Vagina (tissue), 2 donors: ENCODE measurements at regions not wholly inside any gene's neighbourhood (a gene's known extent, or its start where the extent isn't known, plus 50 kb on each side); places are given as distances from the start of the nearest gene placed in this dataset.

Experiments
- DNase-seq, 2 donors: peaks; one replicate each; pipeline ENCODE4 v3.0.0-alpha.2; 2017; ENCODE audit errors: extremely low spot score in 2 of 2
- H3K27ac ChIP-seq: fragments of 200-600 bp; sonication (generic); one replicate; pipeline ENCODE4 v1.5.1; 2019
- H3K27me3 ChIP-seq: fragments of 200-600 bp; sonication (generic); one replicate; pipeline ENCODE4 v1.5.1; 2019
- H3K36me3 ChIP-seq, 2 donors: fragments of 200-600 bp; sonication (generic); one replicate each; pipeline ENCODE4 v1.5.1; 2017 to 2019
- H3K4me1 ChIP-seq: fragments of 200-600 bp; sonication (generic); one replicate; pipeline ENCODE4 v1.5.1; 2019
- H3K4me3 ChIP-seq, 2 donors: fragments of 200-600 bp; sonication (generic); 1 replicate in 1 of 2; 2 replicates in 1 of 2; pipeline ENCODE4 v1.5.1; 2016 to 2019
- H3K9me3 ChIP-seq: fragments of 200-600 bp; sonication (generic); one replicate; pipeline ENCODE4 v1.5.1; 2019
- CTCF ChIP-seq, 3 experiments: fragments of 450-650 bp in 2 of 3; fragments of 200-600 bp in 1 of 3; sonication (generic) in 1 of 3; IDR thresholded peaks; one replicate each; pipeline ENCODE4 v1.5.1; 2017 to 2019; ENCODE audit warnings: antibody characterized with exemption in 3 of 3, mild to moderate bottlenecking in 2 of 3, moderate library complexity in 2 of 3
- POLR2A ChIP-seq, 2 donors: fragments of 450-650 bp; IDR thresholded peaks; one replicate each; pipeline ENCODE4 v1.6.1; 2017; ENCODE audit warnings: antibody characterized with exemption in 2 of 2, mild to moderate bottlenecking in 2 of 2, moderate library complexity in 2 of 2
- POLR2AphosphoS5 ChIP-seq, 2 donors: sonication (generic); formaldehyde crosslinking; IDR thresholded peaks; one replicate each; pipeline ENCODE4 v1.9.0; 2017; ENCODE audit warnings: antibody characterized with exemption in 2 of 2, mild to moderate bottlenecking in 2 of 2, low read depth in 1 of 2; ENCODE audit not compliant: insufficient read depth in 1 of 2
- intact Hi-C: fragments of 100-400 bp; cut with DNase I; formaldehyde crosslinking; loops from one replicate; pipeline ENCODE4 v1.15.1; 2023

GRCh38 chr18:76619621-76620315, 124.7 kb upstream of the ZNF516 start:
- Histone ChIP-seq H3K4me3 (peak overlapping the region; percentile 35 to 46), H3K27me3 (no peaks in the 10 kb centered on the region), H3K36me3 (no peaks in the 10 kb centered on the region), H3K4me1 (peaks cover 42% of the 10 kb centered on the region), H3K9me3 (no peaks in the 10 kb centered on the region), H3K27ac (peak overlapping the region; percentile 84)
- peak in 1 of 2 donors; percentile 32 for TF ChIP-seq POLR2AphosphoS5 (IDR thresholded peaks at IDR 0.05; ENCODE audit: insufficient read depth in 1 of 2, low read depth in 1 of 2)
- no peak for TF ChIP-seq POLR2A (IDR thresholded peaks at IDR 0.05)
- intact Hi-C loops: loop anchor here (5.0 kb wide), 1 partner anchor 212 kb away; no protein-coding TSS in a partner anchor
- DNase-seq: no peak

- no peak for TF ChIP-seq POLR2A (IDR thresholded peaks at IDR 0.05)
- no peak for TF ChIP-seq CTCF (IDR thresholded peaks at IDR 0.05)
- TF ChIP-seq POLR2AphosphoS5 (IDR thresholded peaks at IDR 0.05; ENCODE audit: insufficient read depth in 1 of 2, low read depth in 1 of 2): peak; percentile 33 to 57
- Histone ChIP-seq H3K4me1 (peaks cover 42% of the 10 kb centered on the region), H3K9me3 (no peaks in the 10 kb centered on the region), H3K27ac (peak overlapping the region; percentile 84), H3K36me3 (no peaks in the 10 kb centered on the region), H3K27me3 (no peaks in the 10 kb centered on the region), H3K4me3 (peak overlapping the region; percentile 35 to 46)
- no peak for DNase-seq
- intact Hi-C loops: no loop called here
Observed at GRCh38 chr18:76619261-76619620, 124.2 kb upstream of the ZNF516 start.

- Histone ChIP-seq H3K4me1 (peaks cover 42% of the 10 kb centered on the region), H3K27me3 (no peaks in the 10 kb centered on the region), H3K36me3 (no peaks in the 10 kb centered on the region), H3K9me3 (no peaks in the 10 kb centered on the region), H3K27ac (peak overlapping the region; percentile 84), H3K4me3 (no peak overlapping the region)
- intact Hi-C loops: no loop called here
- TF ChIP-seq POLR2AphosphoS5 (IDR thresholded peaks at IDR 0.05; ENCODE audit: insufficient read depth in 1 of 2, low read depth in 1 of 2) (no peak), POLR2A (IDR thresholded peaks at IDR 0.05) (no peak), CTCF (IDR thresholded peaks at IDR 0.05) (no peak)
- no peak for DNase-seq
Observed at GRCh38 chr18:76618721-76619120, 123.7 kb upstream of the ZNF516 start.

GRCh38 chr18:76616373-76616772, 121.3 kb upstream of the ZNF516 start:
- Histone ChIP-seq H3K27me3 (no peaks in the 10 kb centered on the region), H3K4me1 (peaks cover 32% of the 10 kb centered on the region), H3K36me3 (no peaks in the 10 kb centered on the region), H3K9me3 (no peaks in the 10 kb centered on the region), H3K27ac (no peak overlapping the region), H3K4me3 (no peak overlapping the region)
- no peak for TF ChIP-seq CTCF (IDR thresholded peaks at IDR 0.05)
- TF ChIP-seq POLR2A (IDR thresholded peaks at IDR 0.05): no peak
- TF ChIP-seq POLR2AphosphoS5 (IDR thresholded peaks at IDR 0.05; ENCODE audit: insufficient read depth in 1 of 2, low read depth in 1 of 2): no peak
- intact Hi-C loops: no loop called here
- DNase-seq: no peak

GRCh38 chr18:76615065-76615733, 120.2 kb upstream of the ZNF516 start:
- no peak overlapping the region for H3K4me3 ChIP-seq
- TF ChIP-seq CTCF (IDR thresholded peaks at IDR 0.05) (no peak), POLR2AphosphoS5 (IDR thresholded peaks at IDR 0.05; ENCODE audit: insufficient read depth in 1 of 2, low read depth in 1 of 2) (no peak), POLR2A (IDR thresholded peaks at IDR 0.05) (no peak)
- peak in 1 of 2 donors; percentile 94 for DNase-seq
- no peaks in the 10 kb centered on the region for H3K27me3 ChIP-seq
- no peaks in the 10 kb centered on the region for H3K9me3 ChIP-seq
- H3K27ac ChIP-seq: no peak overlapping the region
- H3K4me1 ChIP-seq: peaks cover 20% of the 10 kb centered on the region
- intact Hi-C loops: no loop called here
- no peaks in the 10 kb centered on the region for H3K36me3 ChIP-seq
